Frontal cortex (tissue), 3 donors: ENCODE measurements at regions not wholly inside any gene's neighbourhood (a gene's known extent, or its start where the extent isn't known, plus 50 kb on each side); places are given as distances from the start of the nearest gene placed in this dataset.
"Not testable (repeated sequence)": the region's sequence is repeated elsewhere in the genome, so short reads cannot be mapped to it uniquely, and the experiment has no call there.

Experiments used
- DNase-seq, 2 donors: peaks; one replicate each; pipeline ENCODE4 v3.0.0; 2012; ENCODE audit warnings: low spot score in 2 of 2
- FAIRE-seq: peaks from 2 replicates; lab custom pipeline; 2012; peaks lifted over from hg19 to GRCh38; lab: Jason Lieb, UNC
- donor health status: control.
- donor health status: control.
- donor health status: control.

GRCh38 chr6:154624038-154624599, 109.1 kb upstream of the SCAF8 start:
- no peak for FAIRE-seq
- DNase-seq, result no peak

GRCh38 chr6:154624727-154625126, 108.5 kb upstream of the SCAF8 start:
- FAIRE-seq, DNase-seq: not testable (repeated sequence)

GRCh38 chr6:154625721-154626120, 107.5 kb upstream of the SCAF8 start:
- FAIRE-seq (no peak), DNase-seq (no peak)

GRCh38 chr6:154629127-154629526, 104.1 kb upstream of the SCAF8 start:
- no peak for DNase-seq
- FAIRE-seq, result no peak

- no peak for DNase-seq
- FAIRE-seq, result no peak
These were observed 101.1 kb upstream of the SCAF8 start for GRCh38 chr6:154632119-154632518.

- DNase-seq (no peak), FAIRE-seq (no peak)
These were observed 95.8 kb upstream of the SCAF8 start for GRCh38 chr6:154637392-154637791.

GRCh38 chr6:154638369-154638768, 94.8 kb upstream of the SCAF8 start:
- FAIRE-seq, result no peak
- DNase-seq, result no peak

- not testable (repeated sequence) for DNase-seq, FAIRE-seq
These were observed 94.0 kb upstream of the SCAF8 start for GRCh38 chr6:154639196-154639595.

- FAIRE-seq (no peak), DNase-seq (no peak)
These were observed 84.9 kb upstream of the SCAF8 start for GRCh38 chr6:154648188-154648887.

GRCh38 chr6:154648888-154649205, 84.4 kb upstream of the SCAF8 start:
- DNase-seq, result no peak
- FAIRE-seq, result no peak

- FAIRE-seq (no peak), DNase-seq (no peak)
These were observed 83.5 kb upstream of the SCAF8 start for GRCh38 chr6:154649721-154650120.

GRCh38 chr6:154650351-154650750, 82.9 kb upstream of the SCAF8 start:
- DNase-seq (no peak), FAIRE-seq (no peak)

- DNase-seq, result no peak
- FAIRE-seq, result no peak
These were observed 81.6 kb upstream of the SCAF8 start for GRCh38 chr6:154651656-154652055.

- DNase-seq, result no peak
- FAIRE-seq, result no peak
These were observed 79.8 kb upstream of the SCAF8 start for GRCh38 chr6:154653385-154653784.

- FAIRE-seq (no peak), DNase-seq (no peak)
These were observed 79.4 kb upstream of the SCAF8 start for GRCh38 chr6:154653853-154654252.

- DNase-seq (no peak), FAIRE-seq (no peak)
These were observed 76.6 kb upstream of the SCAF8 start for GRCh38 chr6:154656660-154657059.

GRCh38 chr6:154661768-154662167, 71.4 kb upstream of the SCAF8 start:
- FAIRE-seq (no peak), DNase-seq (no peak)

GRCh38 chr6:154664287-154664686, 68.9 kb upstream of the SCAF8 start:
- DNase-seq (no peak), FAIRE-seq (no peak)

GRCh38 chr6:154668156-154668555, 65.1 kb upstream of the SCAF8 start:
- FAIRE-seq (no peak), DNase-seq (no peak)

GRCh38 chr6:154672086-154672485, 61.1 kb upstream of the SCAF8 start:
- FAIRE-seq, result no peak

GRCh38 chr6:154673919-154674318, 59.3 kb upstream of the SCAF8 start:
- FAIRE-seq, result no peak
- DNase-seq, result no peak

More at GRCh38 chr6:154672086-154672485, 61.1 kb upstream of the SCAF8 start:
- no peak for DNase-seq

GRCh38 chr6:154675602-154676088, 57.6 kb upstream of the SCAF8 start:
- DNase-seq, result peak; percentile 76 to 88
- peak; percentile 94 for FAIRE-seq
